ENCODE measurements at regions not wholly inside any gene's neighbourhood (a gene's known extent, or its start where the extent isn't known, plus 50 kb on each side); places are given as distances from the start of the nearest gene placed in this dataset.

DNA sequence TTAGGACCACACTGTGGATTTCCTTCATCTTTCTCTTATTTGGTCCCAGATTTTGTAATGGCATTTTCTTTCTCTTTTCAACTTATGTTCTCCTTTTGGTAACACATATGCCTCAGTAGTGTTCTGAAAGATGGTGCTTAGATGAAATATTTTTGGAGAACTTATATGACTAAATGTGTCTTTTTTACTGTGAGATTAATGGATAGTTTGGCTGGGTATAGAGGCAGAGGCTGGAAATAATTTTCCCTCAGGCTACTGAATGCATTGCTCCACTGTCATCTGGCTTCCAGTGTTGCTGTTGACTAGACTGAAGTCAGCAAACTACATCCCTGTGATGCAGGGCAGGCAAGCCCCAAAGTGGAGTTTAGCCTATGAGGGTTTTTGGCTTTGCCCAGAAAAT, 450.9 kb downstream of the DMAC1 start:
- Histone ChIP-seq H4K20me1 (ENCODE audit: insufficient read depth, low read length) (no peaks in the 10 kb centered on the region), H3K4me2 (ENCODE audit: low read depth, low read length) (no peak overlapping the region), H3K79me2 (ENCODE audit: insufficient read depth, low read length) (no peaks in the 10 kb centered on the region), H2AFZ (ENCODE audit: low read length) (no peak overlapping the region), H3K4me1 (ENCODE audit: insufficient read depth, low read length) (no peaks in the 10 kb centered on the region), H3K9me3 (ENCODE audit: low read length) (peaks cover 10% of the 10 kb centered on the region; the same call in 1 of the 2 replicates), H3K36me3 (replicated peaks in 1 of 2; ENCODE audit: control insufficient read depth in 1 of 2, insufficient read depth in 2 of 2, low read length in 2 of 2) (no peaks in the 10 kb centered on the region), H3K4me3 (replicated peaks in 1 of 3; ENCODE audit: insufficient read depth in 1 of 3, low read depth in 2 of 3, low read length in 3 of 3) (no peak overlapping the region), H3K27me3 (ENCODE audit: control insufficient read depth in 1 of 2, insufficient read depth in 2 of 2, low read length in 2 of 2) (no peaks in the 10 kb centered on the region), H3K27ac (ENCODE audit: extremely low read length, insufficient read depth, low read length) (no peak overlapping the region), H3K9ac (ENCODE audit: insufficient read depth, low read depth, low read length) (no peak overlapping the region)
- in situ Hi-C loops (cut with HindIII; ENCODE audit: extremely low pct_ligation_motif_present, low pct_unique_long_range_greater_than_20kb) (no loop called here), intact Hi-C loops (cut with micrococcal nuclease; ENCODE audit: unreplicated experiment) (no loop called here)
- FAIRE-seq (no peak), DNase-seq (ENCODE audit: low spot score) (no peak), ATAC-seq (no peak)
- ChIA-PET CTCF (ENCODE audit: low intra/inter-chr PET ratio, low total read pairs) (no interaction called here), POLR2A (no interaction called here)
- no peak for TF ChIP-seq MIXL1 (CRISPR knock-in tag; IDR thresholded peaks at IDR 0.05)
- no peak for TF ChIP-seq GTF3A (CRISPR knock-in tag; conservative IDR thresholded peaks at IDR 0.05)
- TF ChIP-seq HES4 (CRISPR knock-in tag; IDR thresholded peaks at IDR 0.05; ENCODE audit: borderline replicate concordance), result no peak
- no peak for TF ChIP-seq HOXA7 (CRISPR knock-in tag; IDR thresholded peaks at IDR 0.05)
- no peak for TF ChIP-seq ZNF670 (CRISPR knock-in tag; IDR thresholded peaks at IDR 0.05; ENCODE audit: borderline replicate concordance)
- TF ChIP-seq ZIK1 (CRISPR knock-in tag; IDR thresholded peaks at IDR 0.05; ENCODE audit: borderline replicate concordance, low read depth), result no peak
- TF ChIP-seq, protein P1, sequence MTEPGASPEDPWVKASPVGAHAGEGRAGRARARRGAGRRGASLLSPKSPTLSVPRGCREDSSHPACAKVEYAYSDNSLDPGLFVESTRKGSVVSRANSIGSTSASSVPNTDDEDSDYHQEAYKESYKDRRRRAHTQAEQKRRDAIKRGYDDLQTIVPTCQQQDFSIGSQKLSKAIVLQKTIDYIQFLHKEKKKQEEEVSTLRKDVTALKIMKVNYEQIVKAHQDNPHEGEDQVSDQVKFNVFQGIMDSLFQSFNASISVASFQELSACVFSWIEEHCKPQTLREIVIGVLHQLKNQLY (CRISPR knock-in tag; IDR thresholded peaks at IDR 0.05), result no peak
- no peak for TF ChIP-seq BRCA1 (CRISPR knock-in tag; IDR thresholded peaks at IDR 0.05)
- no peak for TF ChIP-seq EHMT2 (IDR thresholded peaks at IDR 0.05; ENCODE audit: borderline replicate concordance, low read depth, low read length)
- TF ChIP-seq MED13 (CRISPR knock-in tag; IDR thresholded peaks at IDR 0.05), result no peak
- TF ChIP-seq, protein P2, sequence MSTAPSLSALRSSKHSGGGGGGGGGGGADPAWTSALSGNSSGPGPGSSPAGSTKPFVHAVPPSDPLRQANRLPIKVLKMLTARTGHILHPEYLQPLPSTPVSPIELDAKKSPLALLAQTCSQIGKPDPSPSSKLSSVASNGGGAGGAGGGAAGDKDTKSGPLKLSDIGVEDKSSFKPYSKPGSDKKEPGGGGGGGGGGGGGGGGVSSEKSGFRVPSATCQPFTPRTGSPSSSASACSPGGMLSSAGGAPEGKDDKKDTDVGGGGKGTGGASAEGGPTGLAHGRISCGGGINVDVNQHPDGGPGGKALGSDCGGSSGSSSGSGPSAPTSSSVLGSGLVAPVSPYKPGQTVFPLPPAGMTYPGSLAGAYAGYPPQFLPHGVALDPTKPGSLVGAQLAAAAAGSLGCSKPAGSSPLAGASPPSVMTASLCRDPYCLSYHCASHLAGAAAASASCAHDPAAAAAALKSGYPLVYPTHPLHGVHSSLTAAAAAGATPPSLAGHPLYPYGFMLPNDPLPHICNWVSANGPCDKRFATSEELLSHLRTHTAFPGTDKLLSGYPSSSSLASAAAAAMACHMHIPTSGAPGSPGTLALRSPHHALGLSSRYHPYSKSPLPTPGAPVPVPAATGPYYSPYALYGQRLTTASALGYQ (CRISPR knock-in tag; IDR thresholded peaks at IDR 0.05), result no peak
- TF ChIP-seq ELF1 (CRISPR knock-in tag; IDR thresholded peaks at IDR 0.05), result no peak
- no peak for TF ChIP-seq NR3C1 (CRISPR knock-in tag; IDR thresholded peaks at IDR 0.05)
- TF ChIP-seq, protein P3, sequence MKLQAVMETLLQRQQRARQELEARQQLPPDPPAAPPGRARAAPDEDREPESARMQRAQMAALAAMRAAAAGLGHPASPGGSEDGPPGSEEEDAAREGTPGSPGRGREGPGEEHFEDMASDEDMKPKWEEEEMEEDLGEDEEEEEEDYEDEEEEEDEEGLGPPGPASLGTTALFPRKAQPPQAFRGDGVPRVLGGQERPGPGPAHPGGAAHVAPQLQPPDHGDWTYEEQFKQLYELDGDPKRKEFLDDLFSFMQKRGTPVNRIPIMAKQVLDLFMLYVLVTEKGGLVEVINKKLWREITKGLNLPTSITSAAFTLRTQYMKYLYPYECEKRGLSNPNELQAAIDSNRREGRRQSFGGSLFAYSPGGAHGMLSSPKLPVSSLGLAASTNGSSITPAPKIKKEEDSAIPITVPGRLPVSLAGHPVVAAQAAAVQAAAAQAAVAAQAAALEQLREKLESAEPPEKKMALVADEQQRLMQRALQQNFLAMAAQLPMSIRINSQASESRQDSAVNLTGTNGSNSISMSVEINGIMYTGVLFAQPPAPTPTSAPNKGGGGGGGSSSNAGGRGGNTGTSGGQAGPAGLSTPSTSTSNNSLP (IDR thresholded peaks at IDR 0.05; ENCODE audit: low read depth, low read length), result no peak
- no peak for TF ChIP-seq AHR (CRISPR knock-in tag; IDR thresholded peaks at IDR 0.05)
- TF ChIP-seq SMC3 (IDR thresholded peaks at IDR 0.05; ENCODE audit: low read length), result no peak
- no peak for TF ChIP-seq MED8 (CRISPR knock-in tag; IDR thresholded peaks at IDR 0.05; ENCODE audit: insufficient replicate concordance)
- TF ChIP-seq, protein P4, sequence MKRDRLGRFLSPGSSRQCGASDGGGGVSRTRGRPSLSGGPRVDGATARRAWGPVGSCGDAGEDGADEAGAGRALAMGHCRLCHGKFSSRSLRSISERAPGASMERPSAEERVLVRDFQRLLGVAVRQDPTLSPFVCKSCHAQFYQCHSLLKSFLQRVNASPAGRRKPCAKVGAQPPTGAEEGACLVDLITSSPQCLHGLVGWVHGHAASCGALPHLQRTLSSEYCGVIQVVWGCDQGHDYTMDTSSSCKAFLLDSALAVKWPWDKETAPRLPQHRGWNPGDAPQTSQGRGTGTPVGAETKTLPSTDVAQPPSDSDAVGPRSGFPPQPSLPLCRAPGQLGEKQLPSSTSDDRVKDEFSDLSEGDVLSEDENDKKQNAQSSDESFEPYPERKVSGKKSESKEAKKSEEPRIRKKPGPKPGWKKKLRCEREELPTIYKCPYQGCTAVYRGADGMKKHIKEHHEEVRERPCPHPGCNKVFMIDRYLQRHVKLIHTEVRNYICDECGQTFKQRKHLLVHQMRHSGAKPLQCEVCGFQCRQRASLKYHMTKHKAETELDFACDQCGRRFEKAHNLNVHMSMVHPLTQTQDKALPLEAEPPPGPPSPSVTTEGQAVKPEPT (CRISPR knock-in tag; IDR thresholded peaks at IDR 0.05; ENCODE audit: low read depth), result no peak
- no peak for TF ChIP-seq NR2F1 (CRISPR knock-in tag; IDR thresholded peaks at IDR 0.05)
- BruUV-seq (replicated peaks), result no TSS peak

All from HepG2 (cell line).